ENCODE measurements at regions not wholly inside any gene's neighbourhood (a gene's known extent, or its start where the extent isn't known, plus 50 kb on each side); places are given as distances from the start of the nearest gene placed in this dataset.
"Not testable (repeated sequence)": the region's sequence is repeated elsewhere in the genome, so short reads cannot be mapped to it uniquely, and the experiment has no call there.

- DNase-seq: no peak
Observed at GRCh38 chr5:118366429-118366828, 621.9 kb downstream of the DTWD2 start.

- no peak for DNase-seq
Observed at GRCh38 chr5:118365718-118366117, 622.6 kb downstream of the DTWD2 start.

DNA sequence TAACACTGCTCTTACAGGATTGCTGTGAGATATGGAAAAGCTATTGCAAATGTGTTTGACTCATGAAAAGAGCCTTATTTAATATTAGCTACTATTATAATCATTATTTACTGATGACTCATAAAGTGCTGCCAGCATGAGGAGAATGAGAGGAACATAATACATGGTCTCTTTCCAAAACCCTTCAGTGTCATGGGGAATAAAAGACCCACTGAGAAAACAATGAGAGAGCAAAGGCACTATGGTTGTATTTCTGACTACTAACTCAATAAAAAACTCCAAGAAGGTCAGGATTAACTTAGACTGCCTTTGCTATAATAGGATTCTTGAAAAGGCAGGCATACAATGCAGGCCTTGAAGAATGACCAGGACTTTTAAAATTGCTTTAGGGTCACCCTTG lies 633.5 kb downstream of the DTWD2 start:
- DNase-seq: no peak

DNA sequence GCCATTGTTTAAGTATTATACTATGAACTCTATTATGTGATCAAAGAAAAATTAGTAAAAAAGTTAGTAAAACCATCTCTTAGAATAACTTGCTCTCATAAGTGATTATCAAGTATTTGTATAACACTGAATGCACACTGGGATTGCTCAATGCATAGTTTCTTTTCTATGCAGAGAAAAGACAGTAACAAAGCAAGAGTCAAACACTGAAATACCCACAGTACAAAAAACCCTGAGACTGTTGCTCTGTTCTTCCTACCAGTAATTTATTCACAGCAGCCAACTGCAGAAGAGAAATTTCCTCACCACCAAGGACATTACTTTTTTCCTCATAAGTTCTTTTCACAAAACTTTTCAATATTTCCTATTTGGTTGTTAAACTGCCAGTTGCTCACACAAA lies 634.4 kb downstream of the DTWD2 start:
- DNase-seq: no peak

DNA sequence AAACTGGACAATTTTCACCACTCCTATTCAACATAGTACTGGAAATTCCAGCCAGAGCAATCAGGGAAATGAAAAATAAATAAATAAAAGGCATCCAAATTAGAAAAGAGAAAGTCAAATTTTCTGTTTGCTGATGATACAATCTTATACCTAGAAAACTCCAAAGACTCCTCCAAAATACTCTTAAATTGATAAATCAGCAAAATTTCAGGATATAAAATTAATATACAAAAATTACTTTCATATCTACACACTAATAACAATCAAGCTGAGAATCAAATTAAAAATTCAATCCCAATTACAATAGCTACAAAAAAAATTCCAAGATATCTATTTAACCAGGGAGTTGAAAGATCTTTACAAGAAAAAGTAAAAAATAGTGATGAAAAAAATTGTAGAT lies 651.9 kb downstream of the DTWD2 start:
- DNase-seq: no peak

DNA sequence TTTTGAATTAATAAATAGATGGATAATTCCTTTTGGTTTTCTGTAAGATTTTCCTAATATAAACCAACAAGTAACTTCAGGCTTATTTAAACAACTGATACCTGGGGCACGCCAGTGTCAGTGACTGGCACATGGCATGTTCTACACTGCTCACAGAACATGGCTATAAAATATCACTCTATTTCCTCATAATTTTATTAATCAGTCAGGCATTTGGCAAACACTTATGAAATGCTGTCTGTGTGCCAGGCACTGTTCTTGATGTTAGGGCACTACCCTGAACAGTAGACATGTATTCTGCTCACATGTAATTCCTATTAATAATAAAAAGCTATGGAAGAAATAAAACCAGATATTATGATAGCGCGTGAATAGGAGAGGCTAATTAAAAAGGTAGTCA lies 661.0 kb downstream of the DTWD2 start:
- DNase-seq: no peak

DNA sequence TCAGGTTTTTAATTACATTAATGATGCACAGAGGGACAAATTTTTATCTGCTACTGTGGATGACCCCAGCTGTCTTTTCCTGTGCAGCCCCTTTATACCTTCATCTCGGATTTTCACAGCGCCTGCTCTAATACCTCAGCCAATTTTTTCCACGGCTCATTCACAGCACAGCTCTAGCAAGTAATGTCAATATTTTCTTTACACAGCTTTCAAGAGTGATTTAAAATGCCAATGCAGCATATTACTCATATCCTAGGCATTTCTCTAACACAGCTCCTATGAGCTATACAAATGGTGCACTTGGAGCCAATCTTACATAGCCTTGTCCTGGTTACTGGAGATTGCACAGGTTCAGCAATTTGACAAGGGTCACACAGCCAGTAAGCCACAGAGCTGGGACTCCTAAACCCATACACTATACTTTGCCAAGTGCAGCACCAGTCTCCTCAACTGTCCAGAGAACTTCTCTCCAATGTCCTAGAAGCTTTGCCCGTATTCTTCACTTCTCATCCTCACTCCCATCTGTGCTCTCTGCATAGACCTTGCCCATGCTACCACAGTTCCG lies 661.8 kb downstream of the DTWD2 start:
- no peak for DNase-seq

GRCh38 chr5:118325931-118326330 lies 662.4 kb downstream of the DTWD2 start:
- no peak for DNase-seq

DNA sequence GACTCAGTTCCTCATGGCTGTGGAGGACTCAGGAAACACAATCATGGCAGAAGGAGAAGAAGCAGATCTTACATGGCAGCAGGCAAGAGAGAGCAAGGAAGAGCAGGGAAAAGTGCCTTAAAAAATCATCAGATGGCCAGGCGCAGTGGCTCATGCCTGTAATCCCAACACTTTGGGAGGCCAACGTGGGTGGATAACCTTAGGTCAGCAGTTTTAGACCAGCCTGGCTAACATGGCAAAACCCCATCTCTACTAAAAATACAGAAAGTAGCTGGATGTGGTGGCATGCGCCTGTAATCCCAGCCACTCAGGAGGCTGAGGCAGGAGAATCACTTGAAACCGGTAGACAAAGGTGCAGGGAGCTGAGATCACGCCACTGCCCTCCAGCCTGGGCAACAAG lies 664.6 kb downstream of the DTWD2 start:
- not testable (repeated sequence) for DNase-seq

- no peak for DNase-seq
Observed at GRCh38 chr5:118321081-118321480, 667.3 kb downstream of the DTWD2 start.

DNA sequence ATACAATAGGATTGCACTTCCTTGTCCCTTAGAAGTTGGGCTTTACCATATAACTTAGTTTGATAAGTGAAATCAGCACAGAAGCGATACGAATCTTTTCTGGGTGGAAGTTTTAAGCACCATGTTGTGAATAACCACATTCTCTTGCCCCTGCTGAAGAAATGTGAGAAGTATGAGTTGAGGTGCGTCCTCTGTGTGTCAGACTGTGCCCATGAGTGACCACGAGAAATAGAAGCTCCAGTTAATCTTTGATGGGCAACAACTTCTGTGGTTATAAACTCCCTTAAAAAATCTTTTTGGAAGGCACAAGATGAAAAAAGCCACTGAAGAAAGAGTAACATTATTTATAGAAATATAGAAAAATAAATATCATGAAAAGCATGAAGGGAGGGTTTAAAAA lies 668.2 kb downstream of the DTWD2 start:
- no peak for DNase-seq

GRCh38 chr5:118314931-118315330 lies 673.4 kb downstream of the DTWD2 start:
- no peak for DNase-seq

DNA sequence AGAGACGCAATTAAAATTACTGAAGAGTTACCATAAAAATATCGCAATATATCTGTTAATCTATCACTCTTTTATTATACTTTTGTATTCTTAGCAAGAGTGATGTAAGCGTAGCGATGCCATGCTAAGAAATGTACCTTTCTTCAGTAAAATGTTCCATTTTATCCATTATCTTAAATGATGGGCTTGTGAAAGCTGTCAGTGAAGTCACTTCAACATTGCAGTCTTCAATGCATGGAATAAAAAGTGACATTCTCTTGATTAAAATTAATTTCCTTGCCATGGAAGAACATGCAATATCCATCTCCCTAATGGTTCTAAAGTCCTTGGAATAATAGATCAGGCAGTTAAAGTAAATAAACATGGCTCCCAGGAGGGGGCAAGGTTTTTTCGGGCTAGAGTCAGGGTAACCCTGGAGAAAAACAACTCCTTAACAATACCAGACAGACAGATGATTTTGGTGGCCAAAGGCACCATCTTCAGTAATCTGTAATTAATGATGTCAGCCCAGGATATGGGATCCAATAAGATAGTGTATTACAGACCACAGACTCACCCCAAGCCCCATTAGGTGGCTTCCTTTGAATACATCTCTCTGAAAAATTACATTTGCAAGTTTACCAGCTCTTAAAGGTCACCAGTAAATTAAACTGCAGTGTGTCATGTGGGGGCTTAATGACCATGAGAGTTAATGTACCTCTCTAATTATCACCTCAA lies 677.1 kb downstream of the DTWD2 start:
- no peak for DNase-seq

GRCh38 chr5:118310401-118310800 lies 677.9 kb downstream of the DTWD2 start:
- no peak for DNase-seq

DNA sequence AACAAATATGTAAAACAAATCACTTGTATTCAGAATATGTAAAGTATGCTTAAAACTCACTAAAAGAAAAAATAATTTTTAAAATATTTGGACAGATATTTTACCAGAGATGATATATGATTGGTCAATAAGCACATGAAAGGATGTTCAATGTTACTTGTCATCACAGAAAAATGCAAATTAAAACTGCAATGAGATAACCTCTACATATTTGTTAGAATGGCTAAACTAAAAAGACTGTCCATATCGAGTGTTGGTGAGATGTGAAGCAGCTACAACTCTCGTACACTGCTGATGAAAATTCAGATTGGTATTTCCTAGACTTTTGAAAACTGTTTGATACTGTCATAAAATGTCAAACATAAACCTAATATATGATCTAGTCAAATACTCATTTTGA lies 685.1 kb downstream of the DTWD2 start:
- DNase-seq: no peak

DNA sequence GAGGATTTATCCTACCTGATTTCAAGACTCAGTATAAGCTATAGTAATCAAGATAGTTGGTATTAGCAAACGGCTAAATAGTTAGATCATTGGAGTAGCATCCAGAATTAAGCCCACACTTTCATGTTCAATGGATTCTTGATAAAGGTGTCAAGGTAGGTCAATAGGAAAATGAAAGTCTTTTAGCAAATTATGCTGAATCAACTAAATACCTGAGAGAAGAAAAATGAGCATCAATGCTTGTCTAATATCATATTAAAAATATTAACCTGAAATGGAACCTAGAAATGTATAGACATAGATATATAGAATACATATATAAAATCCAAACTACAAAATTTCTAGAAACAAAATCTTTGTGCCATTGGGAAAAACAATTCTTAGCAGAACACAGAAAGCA lies 685.6 kb downstream of the DTWD2 start:
- no peak for DNase-seq

DNA sequence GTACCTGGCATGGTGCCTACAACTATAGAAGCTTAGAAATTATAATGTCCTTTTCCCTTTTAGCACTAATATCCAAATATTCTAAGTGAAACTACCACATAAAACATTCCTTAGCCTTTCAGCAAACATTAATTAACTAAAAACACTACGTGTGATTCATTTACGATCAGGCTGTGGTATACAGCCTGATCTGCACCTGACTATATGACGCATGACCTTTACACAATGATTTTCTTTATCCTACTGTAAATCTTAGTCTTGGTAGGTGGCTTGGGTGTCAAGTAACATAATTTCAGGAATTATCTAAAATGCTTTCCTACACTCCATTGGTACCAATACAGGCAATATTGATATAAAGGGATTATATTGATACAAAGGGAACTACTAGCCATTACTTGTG lies 686.7 kb downstream of the DTWD2 start:
- no peak for DNase-seq

- DNase-seq: no peak
Observed at GRCh38 chr5:118295045-118295444, 693.3 kb downstream of the DTWD2 start.

GRCh38 chr5:118293378-118293777 lies 695.0 kb downstream of the DTWD2 start:
- DNase-seq: no peak

GRCh38 chr5:118290204-118290603 lies 698.1 kb downstream of the DTWD2 start:
- no peak for DNase-seq

DNA sequence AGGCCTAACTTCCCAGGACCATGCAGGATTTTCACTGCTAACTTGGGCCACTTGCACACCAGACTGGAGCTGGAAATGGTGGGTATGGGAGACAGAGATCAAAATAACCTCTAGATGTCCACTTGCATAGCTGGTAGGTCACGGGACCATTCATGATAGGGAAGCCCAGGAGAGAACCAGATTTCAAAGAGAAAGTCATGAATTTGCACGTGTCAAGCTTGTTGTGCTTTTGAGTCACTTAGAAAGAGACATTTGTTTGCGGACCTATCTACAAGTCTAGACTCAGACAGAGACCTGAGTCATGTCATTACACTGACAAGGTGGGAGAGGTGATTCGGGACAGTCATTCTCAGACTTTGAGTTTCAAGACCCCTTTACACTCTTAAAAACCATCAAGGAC lies 704.1 kb downstream of the DTWD2 start:
- DNase-seq: not testable (repeated sequence)

GRCh38 chr5:118282480-118283038 lies 705.8 kb downstream of the DTWD2 start:
- not testable (repeated sequence) for DNase-seq

DNA sequence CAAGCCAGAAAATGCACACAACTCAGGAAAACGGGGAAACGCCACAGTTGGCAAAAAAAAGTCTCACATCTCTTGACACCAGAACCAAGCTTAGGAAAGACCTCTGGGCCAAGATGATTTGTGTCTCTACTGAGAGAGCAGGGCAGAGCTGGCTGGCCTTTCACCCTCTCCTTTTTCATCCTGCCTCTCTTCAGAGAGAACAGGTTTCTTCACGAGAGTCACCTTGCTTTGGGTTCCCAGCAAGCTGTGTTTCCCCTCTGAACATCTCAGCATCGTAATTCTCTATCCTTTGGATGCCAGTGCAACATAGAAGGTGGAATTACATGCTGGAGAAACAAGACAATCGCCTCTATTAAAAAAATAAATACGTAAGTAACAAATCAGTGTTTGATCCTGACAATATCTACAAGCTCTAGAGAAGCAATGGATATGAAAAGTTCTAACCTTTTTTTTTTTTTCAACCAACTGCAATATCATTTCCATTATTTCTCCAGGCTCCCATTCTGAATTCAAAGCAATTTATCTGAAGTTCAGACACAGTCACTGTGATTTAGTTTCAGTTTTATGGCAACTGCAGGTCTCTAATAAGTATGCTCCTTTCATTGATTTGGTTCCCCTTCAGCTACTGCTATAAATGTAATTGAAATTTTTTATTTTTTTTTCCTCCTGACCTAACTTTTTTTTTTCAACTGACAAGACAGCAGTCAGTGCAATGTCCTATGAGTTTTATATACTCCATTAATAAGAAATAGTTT lies 708.6 kb downstream of the DTWD2 start:
- no peak for DNase-seq

DNA sequence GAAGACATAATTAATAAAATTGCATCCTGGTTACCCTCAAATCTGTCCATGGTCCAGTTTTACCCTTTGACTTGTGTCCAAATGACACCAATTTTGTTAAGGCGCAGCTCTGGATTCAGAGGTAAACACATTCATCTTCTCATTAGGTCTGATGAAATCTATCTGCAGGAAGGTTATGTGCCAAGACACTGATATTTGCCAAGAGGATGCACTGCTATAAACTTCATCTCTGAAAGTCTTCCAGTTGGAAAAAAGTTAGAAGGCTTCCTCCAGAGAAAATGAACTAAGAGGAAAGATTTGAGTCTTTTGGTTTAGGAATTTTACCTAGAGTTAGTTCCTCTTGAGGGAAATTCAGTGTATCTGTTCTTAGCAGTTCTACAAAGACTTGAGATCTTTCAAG lies 717.8 kb downstream of the DTWD2 start:
- no peak for DNase-seq

All from T-helper 9 cell (primary cell).